ENCODE measurements at regions not wholly inside any gene's neighbourhood (a gene's known extent, or its start where the extent isn't known, plus 50 kb on each side); places are given as distances from the start of the nearest gene placed in this dataset.
"Not testable (repeated sequence)": the region's sequence is repeated elsewhere in the genome, so short reads cannot be mapped to it uniquely, and the experiment has no call there.

DNA sequence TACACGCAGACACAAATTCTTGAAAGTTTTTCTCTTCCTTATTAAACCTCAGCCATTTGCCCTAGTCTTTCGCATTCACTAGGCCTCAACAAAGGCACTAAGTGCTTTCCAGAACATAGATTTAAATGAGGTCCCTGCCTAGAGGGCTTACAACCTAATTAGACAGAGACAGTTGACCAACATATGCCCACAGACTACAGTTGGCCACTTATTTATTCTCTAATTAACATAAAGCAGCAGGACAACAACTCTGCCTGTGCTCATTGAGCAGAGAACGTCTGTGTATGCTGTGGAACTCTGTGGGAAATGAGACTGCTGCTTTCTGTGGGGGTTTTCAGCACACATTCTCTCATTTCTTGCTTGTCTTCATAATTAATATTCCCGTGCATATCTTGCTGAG lies 303.0 kb upstream of the TACR3 start:
- H3K9me3 Mint-ChIP-seq: peaks cover 30% of the 10 kb centered on the region
- no peak for DNase-seq
- H3K4me3 Mint-ChIP-seq: no peak overlapping the region
- H3K27ac Mint-ChIP-seq: no peak overlapping the region
- TF ChIP-seq, protein P1, sequence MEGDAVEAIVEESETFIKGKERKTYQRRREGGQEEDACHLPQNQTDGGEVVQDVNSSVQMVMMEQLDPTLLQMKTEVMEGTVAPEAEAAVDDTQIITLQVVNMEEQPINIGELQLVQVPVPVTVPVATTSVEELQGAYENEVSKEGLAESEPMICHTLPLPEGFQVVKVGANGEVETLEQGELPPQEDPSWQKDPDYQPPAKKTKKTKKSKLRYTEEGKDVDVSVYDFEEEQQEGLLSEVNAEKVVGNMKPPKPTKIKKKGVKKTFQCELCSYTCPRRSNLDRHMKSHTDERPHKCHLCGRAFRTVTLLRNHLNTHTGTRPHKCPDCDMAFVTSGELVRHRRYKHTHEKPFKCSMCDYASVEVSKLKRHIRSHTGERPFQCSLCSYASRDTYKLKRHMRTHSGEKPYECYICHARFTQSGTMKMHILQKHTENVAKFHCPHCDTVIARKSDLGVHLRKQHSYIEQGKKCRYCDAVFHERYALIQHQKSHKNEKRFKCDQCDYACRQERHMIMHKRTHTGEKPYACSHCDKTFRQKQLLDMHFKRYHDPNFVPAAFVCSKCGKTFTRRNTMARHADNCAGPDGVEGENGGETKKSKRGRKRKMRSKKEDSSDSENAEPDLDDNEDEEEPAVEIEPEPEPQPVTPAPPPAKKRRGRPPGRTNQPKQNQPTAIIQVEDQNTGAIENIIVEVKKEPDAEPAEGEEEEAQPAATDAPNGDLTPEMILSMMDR (IDR thresholded peaks at IDR 0.05): no peak
- no peaks in the 10 kb centered on the region for H3K27me3 Mint-ChIP-seq (ENCODE audit: insufficient read depth)
- no peaks in the 10 kb centered on the region; the same call in 1 of the 2 replicates for H3K36me3 Mint-ChIP-seq (ENCODE audit: low read depth)
- H3K4me1 Mint-ChIP-seq (ENCODE audit: low read depth): no peaks in the 10 kb centered on the region

DNA sequence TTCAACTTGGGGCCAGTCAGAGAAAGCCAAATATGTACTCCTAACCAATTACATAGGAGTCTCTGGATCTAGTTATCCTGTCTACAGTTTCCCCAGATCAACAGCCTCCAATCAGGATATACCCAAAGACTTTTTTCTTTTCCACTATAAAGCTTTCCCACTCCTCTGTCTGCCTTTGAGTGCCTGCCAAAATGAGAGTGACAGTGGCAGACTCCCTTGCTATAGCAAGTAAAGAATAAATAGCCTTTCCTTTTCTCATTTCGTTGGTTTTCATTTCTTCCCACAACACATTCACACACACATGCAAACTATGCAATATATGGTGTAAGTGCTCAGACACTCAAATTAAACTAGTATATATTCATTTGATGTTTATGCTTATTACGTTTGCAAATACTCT lies 302.4 kb upstream of the TACR3 start:
- Mint-ChIP-seq H3K36me3 (ENCODE audit: low read depth) (no peaks in the 10 kb centered on the region; the same call in 1 of the 2 replicates), H3K4me1 (ENCODE audit: low read depth) (no peaks in the 10 kb centered on the region)
- TF ChIP-seq, protein P1 (IDR thresholded peaks at IDR 0.05): no peak

GRCh38 chr4:104020641-104021040 lies 300.9 kb upstream of the TACR3 start:
- no peaks in the 10 kb centered on the region; the same call in 1 of the 2 replicates for H3K36me3 Mint-ChIP-seq (ENCODE audit: low read depth)
- H3K4me3 Mint-ChIP-seq: no peak overlapping the region
- no peaks in the 10 kb centered on the region for H3K27me3 Mint-ChIP-seq (ENCODE audit: insufficient read depth)
- DNase-seq: no peak
- TF ChIP-seq, protein P1 (IDR thresholded peaks at IDR 0.05): no peak
- no peak overlapping the region for H3K27ac Mint-ChIP-seq
- H3K9me3 Mint-ChIP-seq: peaks cover 21% of the 10 kb centered on the region
- no peaks in the 10 kb centered on the region for H3K4me1 Mint-ChIP-seq (ENCODE audit: low read depth)

More for the DNA sequence above, 302.4 kb upstream of the TACR3 start:
- Mint-ChIP-seq H3K27me3 (ENCODE audit: insufficient read depth) (no peaks in the 10 kb centered on the region), H3K27ac (no peak overlapping the region), H3K4me3 (no peak overlapping the region), H3K9me3 (peaks cover 30% of the 10 kb centered on the region)
- DNase-seq: no peak

GRCh38 chr4:104017213-104017612 lies 297.4 kb upstream of the TACR3 start:
- no peaks in the 10 kb centered on the region for H3K27me3 Mint-ChIP-seq (ENCODE audit: insufficient read depth)
- H3K9me3 Mint-ChIP-seq: peaks cover 21% of the 10 kb centered on the region
- H3K36me3 Mint-ChIP-seq (ENCODE audit: low read depth): no peaks in the 10 kb centered on the region; the same call in 1 of the 2 replicates
- H3K27ac Mint-ChIP-seq: no peak overlapping the region
- TF ChIP-seq, protein P1 (IDR thresholded peaks at IDR 0.05): no peak
- no peaks in the 10 kb centered on the region for H3K4me1 Mint-ChIP-seq (ENCODE audit: low read depth)
- DNase-seq: no peak
- H3K4me3 Mint-ChIP-seq: no peak overlapping the region

GRCh38 chr4:104015680-104016079 lies 295.9 kb upstream of the TACR3 start:
- Mint-ChIP-seq H3K4me1 (ENCODE audit: low read depth) (no peaks in the 10 kb centered on the region), H3K27me3 (ENCODE audit: insufficient read depth) (no peaks in the 10 kb centered on the region), H3K36me3 (ENCODE audit: low read depth) (no peaks in the 10 kb centered on the region; the same call in 1 of the 2 replicates), H3K27ac (no peak overlapping the region), H3K9me3 (peaks cover 21% of the 10 kb centered on the region), H3K4me3 (no peak overlapping the region)
- no peak for DNase-seq
- TF ChIP-seq, protein P1 (IDR thresholded peaks at IDR 0.05): no peak

- no peaks in the 10 kb centered on the region for H3K36me3 Mint-ChIP-seq (ENCODE audit: low read depth)
- H3K4me3 Mint-ChIP-seq: no peak overlapping the region
- TF ChIP-seq, protein P1 (IDR thresholded peaks at IDR 0.05): no peak
Measured at GRCh38 chr4:104010722-104011121, 290.9 kb upstream of the TACR3 start.

DNA sequence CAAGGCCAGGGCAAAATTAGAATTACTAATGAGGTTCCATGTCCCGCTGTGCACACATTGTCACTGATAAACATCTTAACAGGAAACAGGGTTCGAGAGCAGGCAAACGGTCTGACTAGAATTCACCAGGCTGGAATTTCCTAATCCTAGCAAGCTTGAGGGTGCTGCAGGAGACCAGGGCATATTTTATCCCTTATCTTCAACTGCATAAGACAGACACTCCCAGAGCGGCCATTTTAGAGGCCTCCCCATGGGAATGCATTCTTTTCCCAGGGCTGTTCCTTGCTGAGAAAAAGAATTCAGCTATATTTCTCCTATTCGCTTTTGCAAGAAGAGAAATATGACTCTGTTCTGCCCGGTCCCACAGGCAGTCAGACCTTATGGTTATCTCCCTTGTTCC lies 282.5 kb upstream of the TACR3 start:
- not testable (repeated sequence) for H3K4me1 Mint-ChIP-seq (ENCODE audit: low read depth); H3K27me3 Mint-ChIP-seq (ENCODE audit: insufficient read depth); DNase-seq; H3K27ac Mint-ChIP-seq; H3K36me3 Mint-ChIP-seq (ENCODE audit: low read depth); H3K4me3 Mint-ChIP-seq
- H3K9me3 Mint-ChIP-seq: peaks cover 30% of the 10 kb centered on the region

More at GRCh38 chr4:104010722-104011121, 290.9 kb upstream of the TACR3 start:
- H3K9me3 Mint-ChIP-seq: peaks cover 21% of the 10 kb centered on the region
- no peak overlapping the region for H3K27ac Mint-ChIP-seq
- no peak for DNase-seq
- no peaks in the 10 kb centered on the region for H3K27me3 Mint-ChIP-seq (ENCODE audit: insufficient read depth)
- H3K4me1 Mint-ChIP-seq (ENCODE audit: low read depth): no peaks in the 10 kb centered on the region
